AG04450 (cell line): ENCODE measurements at regions not wholly inside any gene's neighbourhood (a gene's known extent, or its start where the extent isn't known, plus 50 kb on each side); places are given as distances from the start of the nearest gene placed in this dataset.
"Not testable (repeated sequence)": the region's sequence is repeated elsewhere in the genome, so short reads cannot be mapped to it uniquely, and the experiment has no call there.

Source experiments
- CTCF ChIA-PET: fragments of 300-600, 350-600 bp; formaldehyde crosslinking; extraction: SDS; loops from one replicate; lab custom pipeline; 2022; ENCODE audit warnings: antibody characterized with exemption, inconsistent platforms; lab: Charles Lee
- POLR2A ChIA-PET: fragments of 350-600 bp; formaldehyde crosslinking; extraction: SDS; loops from one replicate; lab custom pipeline; 2021; ENCODE audit warnings: antibody characterized with exemption, inconsistent platforms; lab: Yijun Ruan, JAX
- DNase-seq: peaks from one replicate; pipeline ENCODE4 v3.0.0-alpha.2; 2011; ENCODE audit warnings: low read depth, low spot score
- H3K27ac ChIP-seq: one replicate; pipeline ENCODE4 v1.5.1; 2012; ENCODE audit warnings: low read depth, low read length, control low read depth
- H3K27me3 ChIP-seq: one replicate; pipeline ENCODE4 v1.6.0; 2012; ENCODE audit warnings: low read length; ENCODE audit not compliant: control insufficient read depth, insufficient read depth
- H3K4me3 ChIP-seq: 2 replicates; pipeline ENCODE4 v1.5.1; 2011; ENCODE audit warnings: mild to moderate bottlenecking, low read depth, low read length, control low read depth
- H3K9me3 ChIP-seq: 2 replicates; pipeline ENCODE4 v1.5.1; 2012; ENCODE audit warnings: low read length; ENCODE audit not compliant: control insufficient read depth, insufficient read depth
- TF ChIP-seq, protein P1 (sequence below): IDR thresholded peaks from 2 replicates; pipeline ENCODE4 v1.5.1; 2011; ENCODE audit warnings: low read depth, low read length, control low read depth, inconsistent platforms

DNA sequence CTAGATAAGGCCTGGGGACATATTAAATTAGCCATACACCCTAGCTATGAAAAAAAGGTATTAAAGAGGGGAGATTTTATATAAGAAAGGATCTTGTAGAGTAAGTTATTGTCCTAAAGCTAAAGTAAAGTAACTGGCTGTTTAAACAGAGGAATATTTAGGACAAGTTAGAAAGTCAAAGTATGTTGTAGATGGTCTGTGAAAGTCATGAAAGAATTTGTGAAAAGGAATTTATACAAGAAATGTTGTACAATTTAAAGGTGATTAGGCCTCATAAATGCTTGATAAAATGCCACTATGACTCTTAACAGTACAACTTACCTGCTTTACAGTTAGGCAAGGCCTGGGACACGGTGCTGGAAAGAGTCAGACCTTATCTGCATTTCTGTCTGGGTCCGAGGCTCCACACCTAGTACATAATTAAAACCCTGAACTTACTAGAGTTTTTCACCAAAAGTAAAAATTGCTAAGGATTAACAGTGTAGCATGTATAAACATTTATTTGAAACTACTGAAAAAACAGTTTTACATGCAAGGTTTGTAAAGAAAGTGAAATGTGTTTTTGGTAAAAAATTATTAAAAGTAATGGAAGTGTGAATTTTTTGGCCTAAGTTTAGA lies 445.3 kb upstream of the TOM1L1 start:
- TF ChIP-seq, protein P1, sequence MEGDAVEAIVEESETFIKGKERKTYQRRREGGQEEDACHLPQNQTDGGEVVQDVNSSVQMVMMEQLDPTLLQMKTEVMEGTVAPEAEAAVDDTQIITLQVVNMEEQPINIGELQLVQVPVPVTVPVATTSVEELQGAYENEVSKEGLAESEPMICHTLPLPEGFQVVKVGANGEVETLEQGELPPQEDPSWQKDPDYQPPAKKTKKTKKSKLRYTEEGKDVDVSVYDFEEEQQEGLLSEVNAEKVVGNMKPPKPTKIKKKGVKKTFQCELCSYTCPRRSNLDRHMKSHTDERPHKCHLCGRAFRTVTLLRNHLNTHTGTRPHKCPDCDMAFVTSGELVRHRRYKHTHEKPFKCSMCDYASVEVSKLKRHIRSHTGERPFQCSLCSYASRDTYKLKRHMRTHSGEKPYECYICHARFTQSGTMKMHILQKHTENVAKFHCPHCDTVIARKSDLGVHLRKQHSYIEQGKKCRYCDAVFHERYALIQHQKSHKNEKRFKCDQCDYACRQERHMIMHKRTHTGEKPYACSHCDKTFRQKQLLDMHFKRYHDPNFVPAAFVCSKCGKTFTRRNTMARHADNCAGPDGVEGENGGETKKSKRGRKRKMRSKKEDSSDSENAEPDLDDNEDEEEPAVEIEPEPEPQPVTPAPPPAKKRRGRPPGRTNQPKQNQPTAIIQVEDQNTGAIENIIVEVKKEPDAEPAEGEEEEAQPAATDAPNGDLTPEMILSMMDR = no peak
- no peak overlapping the region for H3K4me3 ChIP-seq
- POLR2A ChIA-PET = no interaction called here
- CTCF ChIA-PET = no interaction called here
- H3K27me3 ChIP-seq = no peaks in the 10 kb centered on the region
- peaks cover 11% of the 10 kb centered on the region for H3K9me3 ChIP-seq
- no peak overlapping the region for H3K27ac ChIP-seq
- no peak for DNase-seq

GRCh38 chr17:54465443-54465842 lies 435.2 kb upstream of the TOM1L1 start:
- H3K4me3 ChIP-seq, POLR2A ChIA-PET, H3K27me3 ChIP-seq, CTCF ChIA-PET, DNase-seq, H3K27ac ChIP-seq: not testable (repeated sequence)
- peaks cover 10% of the 10 kb centered on the region; the same call in 1 of the 2 replicates for H3K9me3 ChIP-seq

DNA sequence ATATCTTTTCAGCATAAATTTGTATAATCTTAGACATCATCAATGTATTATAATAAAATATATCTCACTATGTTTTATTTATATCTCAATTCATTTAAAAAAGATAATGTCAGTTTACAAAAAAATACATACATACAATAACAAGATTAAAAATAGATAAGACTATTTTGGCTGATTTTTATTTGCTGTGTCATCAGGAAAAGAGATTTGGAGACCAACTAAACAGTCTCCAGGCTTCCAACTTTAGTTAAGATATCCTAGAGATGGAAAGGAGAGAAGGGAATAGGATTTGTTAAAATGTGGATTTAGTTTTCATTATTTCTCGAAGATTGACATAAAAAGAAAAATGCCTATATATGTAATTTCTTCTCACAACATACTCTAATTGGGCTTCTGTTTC lies 433.8 kb upstream of the TOM1L1 start:
- Histone ChIP-seq H3K27ac (no peak overlapping the region), H3K9me3 (peaks cover 10% of the 10 kb centered on the region; the same call in 1 of the 2 replicates), H3K27me3 (no peaks in the 10 kb centered on the region), H3K4me3 (no peak overlapping the region)
- ChIA-PET CTCF (no interaction called here), POLR2A (no interaction called here)
- TF ChIP-seq, protein P1 = no peak
- DNase-seq = no peak

- ChIA-PET POLR2A (no interaction called here), CTCF (no interaction called here)
- Histone ChIP-seq H3K27me3 (no peaks in the 10 kb centered on the region), H3K9me3 (peaks cover 3% of the 10 kb centered on the region), H3K4me3 (no peak overlapping the region), H3K27ac (no peak overlapping the region)
- DNase-seq = no peak
- TF ChIP-seq, protein P1 = no peak
These were observed 417.8 kb upstream of the TOM1L1 start for GRCh38 chr17:54482843-54483242.

DNA sequence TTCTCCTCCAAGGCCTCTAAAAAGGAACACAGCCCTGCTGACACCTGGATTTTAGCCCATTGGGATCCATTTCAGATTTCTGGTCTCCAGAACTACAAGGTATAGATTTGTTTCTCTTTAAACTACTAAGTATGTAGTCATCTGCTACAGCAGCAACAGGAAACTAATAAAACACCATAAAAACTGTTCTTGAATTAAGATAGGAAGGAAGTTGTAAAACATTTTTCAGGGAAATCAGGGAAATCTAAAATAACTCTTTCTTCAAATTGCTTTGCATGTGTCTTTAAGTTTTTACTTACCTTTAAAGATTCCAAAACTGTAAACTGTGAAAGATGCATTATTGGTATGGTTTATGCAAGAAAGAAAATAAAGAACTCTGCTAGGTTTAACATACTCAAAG lies 407.0 kb upstream of the TOM1L1 start:
- H3K4me3 ChIP-seq = no peak overlapping the region
- no peak for DNase-seq
- H3K27me3 ChIP-seq = no peaks in the 10 kb centered on the region
- ChIA-PET CTCF (no interaction called here), POLR2A (no interaction called here)
- no peak overlapping the region for H3K27ac ChIP-seq
- TF ChIP-seq, protein P1 = no peak
- peaks cover 2% of the 10 kb centered on the region; the same call in 1 of the 2 replicates for H3K9me3 ChIP-seq
